ENCODE measurements at regions not wholly inside any gene's neighbourhood (a gene's known extent, or its start where the extent isn't known, plus 50 kb on each side); places are given as distances from the start of the nearest gene placed in this dataset.
A peak's percentile ranks its signal among the peaks of the same experiment; 100 is the strongest.

GRCh38 chr5:68376935-68377334 is 161.4 kb downstream of the PIK3R1 start:
- Histone ChIP-seq H3K27ac (ENCODE audit: low read depth) (no peak overlapping the region), H3K4me2 (no peak overlapping the region)

More at GRCh38 chr5:68376935-68377334, 161.4 kb downstream of the PIK3R1 start:
- no peaks in the 10 kb centered on the region for H3K27me3 ChIP-seq (ENCODE audit: insufficient read depth)
- no peak for DNase-seq (ENCODE audit: low spot score)
- TF ChIP-seq CTCF (conservative IDR thresholded peaks at IDR 0.05; ENCODE audit: low read depth in 2 of 2) (no peak), NANOG (IDR thresholded peaks at IDR 0.05; ENCODE audit: borderline replicate concordance) (no peak), ZNF331 (CRISPR knock-in tag; IDR thresholded peaks at IDR 0.05; ENCODE audit: low read depth) (no peak), JUNB (IDR thresholded peaks at IDR 0.05; ENCODE audit: unreplicated experiment) (no peak), EZH2phosphoT487 (IDR thresholded peaks at IDR 0.05; ENCODE audit: unreplicated experiment) (no peak), POLR2AphosphoS5 (IDR thresholded peaks at IDR 0.05; ENCODE audit: low read depth) (no peak), EZH2 (IDR thresholded peaks at IDR 0.05; ENCODE audit: low read depth, unreplicated experiment) (no peak), ZNF114 (CRISPR knock-in tag; IDR thresholded peaks at IDR 0.05) (no peak), CREB1 (CRISPR knock-in tag; IDR thresholded peaks at IDR 0.05; ENCODE audit: low read depth) (no peak), STAT1 (IDR thresholded peaks at IDR 0.05; ENCODE audit: unreplicated experiment) (no peak)
- TF ChIP-seq, protein P1, sequence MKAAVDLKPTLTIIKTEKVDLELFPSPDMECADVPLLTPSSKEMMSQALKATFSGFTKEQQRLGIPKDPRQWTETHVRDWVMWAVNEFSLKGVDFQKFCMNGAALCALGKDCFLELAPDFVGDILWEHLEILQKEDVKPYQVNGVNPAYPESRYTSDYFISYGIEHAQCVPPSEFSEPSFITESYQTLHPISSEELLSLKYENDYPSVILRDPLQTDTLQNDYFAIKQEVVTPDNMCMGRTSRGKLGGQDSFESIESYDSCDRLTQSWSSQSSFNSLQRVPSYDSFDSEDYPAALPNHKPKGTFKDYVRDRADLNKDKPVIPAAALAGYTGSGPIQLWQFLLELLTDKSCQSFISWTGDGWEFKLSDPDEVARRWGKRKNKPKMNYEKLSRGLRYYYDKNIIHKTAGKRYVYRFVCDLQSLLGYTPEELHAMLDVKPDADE (IDR thresholded peaks at IDR 0.05) = no peak
- TF ChIP-seq, protein P2, sequence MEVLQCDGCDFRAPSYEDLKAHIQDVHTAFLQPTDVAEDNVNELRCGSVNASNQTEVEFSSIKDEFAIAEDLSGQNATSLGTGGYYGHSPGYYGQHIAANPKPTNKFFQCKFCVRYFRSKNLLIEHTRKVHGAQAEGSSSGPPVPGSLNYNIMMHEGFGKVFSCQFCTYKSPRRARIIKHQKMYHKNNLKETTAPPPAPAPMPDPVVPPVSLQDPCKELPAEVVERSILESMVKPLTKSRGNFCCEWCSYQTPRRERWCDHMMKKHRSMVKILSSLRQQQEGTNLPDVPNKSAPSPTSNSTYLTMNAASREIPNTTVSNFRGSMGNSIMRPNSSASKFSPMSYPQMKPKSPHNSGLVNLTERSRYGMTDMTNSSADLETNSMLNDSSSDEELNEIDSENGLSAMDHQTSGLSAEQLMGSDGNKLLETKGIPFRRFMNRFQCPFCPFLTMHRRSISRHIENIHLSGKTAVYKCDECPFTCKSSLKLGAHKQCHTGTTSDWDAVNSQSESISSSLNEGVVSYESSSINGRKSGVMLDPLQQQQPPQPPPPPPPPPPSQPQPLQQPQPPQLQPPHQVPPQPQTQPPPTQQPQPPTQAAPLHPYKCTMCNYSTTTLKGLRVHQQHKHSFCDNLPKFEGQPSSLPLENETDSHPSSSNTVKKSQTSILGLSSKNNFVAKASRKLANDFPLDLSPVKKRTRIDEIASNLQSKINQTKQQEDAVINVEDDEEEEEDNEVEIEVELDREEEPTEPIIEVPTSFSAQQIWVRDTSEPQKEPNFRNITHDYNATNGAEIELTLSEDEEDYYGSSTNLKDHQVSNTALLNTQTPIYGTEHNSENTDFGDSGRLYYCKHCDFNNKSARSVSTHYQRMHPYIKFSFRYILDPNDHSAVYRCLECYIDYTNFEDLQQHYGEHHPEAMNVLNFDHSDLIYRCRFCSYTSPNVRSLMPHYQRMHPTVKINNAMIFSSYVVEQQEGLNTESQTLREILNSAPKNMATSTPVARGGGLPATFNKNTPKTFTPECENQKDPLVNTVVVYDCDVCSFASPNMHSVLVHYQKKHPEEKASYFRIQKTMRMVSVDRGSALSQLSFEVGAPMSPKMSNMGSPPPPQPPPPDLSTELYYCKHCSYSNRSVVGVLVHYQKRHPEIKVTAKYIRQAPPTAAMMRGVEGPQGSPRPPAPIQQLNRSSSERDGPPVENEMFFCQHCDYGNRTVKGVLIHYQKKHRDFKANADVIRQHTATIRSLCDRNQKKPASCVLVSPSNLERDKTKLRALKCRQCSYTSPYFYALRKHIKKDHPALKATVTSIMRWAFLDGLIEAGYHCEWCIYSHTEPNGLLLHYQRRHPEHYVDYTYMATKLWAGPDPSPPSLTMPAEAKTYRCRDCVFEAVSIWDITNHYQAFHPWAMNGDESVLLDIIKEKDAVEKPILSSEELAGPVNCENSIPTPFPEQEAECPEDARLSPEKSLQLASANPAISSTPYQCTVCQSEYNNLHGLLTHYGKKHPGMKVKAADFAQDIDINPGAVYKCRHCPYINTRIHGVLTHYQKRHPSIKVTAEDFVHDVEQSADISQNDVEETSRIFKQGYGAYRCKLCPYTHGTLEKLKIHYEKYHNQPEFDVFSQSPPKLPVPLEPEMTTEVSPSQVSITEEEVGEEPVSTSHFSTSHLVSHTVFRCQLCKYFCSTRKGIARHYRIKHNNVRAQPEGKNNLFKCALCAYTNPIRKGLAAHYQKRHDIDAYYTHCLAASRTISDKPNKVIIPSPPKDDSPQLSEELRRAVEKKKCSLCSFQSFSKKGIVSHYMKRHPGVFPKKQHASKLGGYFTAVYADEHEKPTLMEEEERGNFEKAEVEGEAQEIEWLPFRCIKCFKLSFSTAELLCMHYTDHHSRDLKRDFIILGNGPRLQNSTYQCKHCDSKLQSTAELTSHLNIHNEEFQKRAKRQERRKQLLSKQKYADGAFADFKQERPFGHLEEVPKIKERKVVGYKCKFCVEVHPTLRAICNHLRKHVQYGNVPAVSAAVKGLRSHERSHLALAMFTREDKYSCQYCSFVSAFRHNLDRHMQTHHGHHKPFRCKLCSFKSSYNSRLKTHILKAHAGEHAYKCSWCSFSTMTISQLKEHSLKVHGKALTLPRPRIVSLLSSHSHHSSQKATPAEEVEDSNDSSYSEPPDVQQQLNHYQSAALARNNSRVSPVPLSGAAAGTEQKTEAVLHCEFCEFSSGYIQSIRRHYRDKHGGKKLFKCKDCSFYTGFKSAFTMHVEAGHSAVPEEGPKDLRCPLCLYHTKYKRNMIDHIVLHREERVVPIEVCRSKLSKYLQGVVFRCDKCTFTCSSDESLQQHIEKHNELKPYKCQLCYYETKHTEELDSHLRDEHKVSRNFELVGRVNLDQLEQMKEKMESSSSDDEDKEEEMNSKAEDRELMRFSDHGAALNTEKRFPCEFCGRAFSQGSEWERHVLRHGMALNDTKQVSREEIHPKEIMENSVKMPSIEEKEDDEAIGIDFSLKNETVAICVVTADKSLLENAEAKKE (CRISPR knock-in tag; IDR thresholded peaks at IDR 0.05) = no peak
- TF ChIP-seq, protein P3, sequence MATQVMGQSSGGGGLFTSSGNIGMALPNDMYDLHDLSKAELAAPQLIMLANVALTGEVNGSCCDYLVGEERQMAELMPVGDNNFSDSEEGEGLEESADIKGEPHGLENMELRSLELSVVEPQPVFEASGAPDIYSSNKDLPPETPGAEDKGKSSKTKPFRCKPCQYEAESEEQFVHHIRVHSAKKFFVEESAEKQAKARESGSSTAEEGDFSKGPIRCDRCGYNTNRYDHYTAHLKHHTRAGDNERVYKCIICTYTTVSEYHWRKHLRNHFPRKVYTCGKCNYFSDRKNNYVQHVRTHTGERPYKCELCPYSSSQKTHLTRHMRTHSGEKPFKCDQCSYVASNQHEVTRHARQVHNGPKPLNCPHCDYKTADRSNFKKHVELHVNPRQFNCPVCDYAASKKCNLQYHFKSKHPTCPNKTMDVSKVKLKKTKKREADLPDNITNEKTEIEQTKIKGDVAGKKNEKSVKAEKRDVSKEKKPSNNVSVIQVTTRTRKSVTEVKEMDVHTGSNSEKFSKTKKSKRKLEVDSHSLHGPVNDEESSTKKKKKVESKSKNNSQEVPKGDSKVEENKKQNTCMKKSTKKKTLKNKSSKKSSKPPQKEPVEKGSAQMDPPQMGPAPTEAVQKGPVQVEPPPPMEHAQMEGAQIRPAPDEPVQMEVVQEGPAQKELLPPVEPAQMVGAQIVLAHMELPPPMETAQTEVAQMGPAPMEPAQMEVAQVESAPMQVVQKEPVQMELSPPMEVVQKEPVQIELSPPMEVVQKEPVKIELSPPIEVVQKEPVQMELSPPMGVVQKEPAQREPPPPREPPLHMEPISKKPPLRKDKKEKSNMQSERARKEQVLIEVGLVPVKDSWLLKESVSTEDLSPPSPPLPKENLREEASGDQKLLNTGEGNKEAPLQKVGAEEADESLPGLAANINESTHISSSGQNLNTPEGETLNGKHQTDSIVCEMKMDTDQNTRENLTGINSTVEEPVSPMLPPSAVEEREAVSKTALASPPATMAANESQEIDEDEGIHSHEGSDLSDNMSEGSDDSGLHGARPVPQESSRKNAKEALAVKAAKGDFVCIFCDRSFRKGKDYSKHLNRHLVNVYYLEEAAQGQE (IDR thresholded peaks at IDR 0.05; ENCODE audit: unreplicated experiment) = no peak
- Mint-ChIP-seq H3K27ac (no peak overlapping the region), H3K4me3 (no peak overlapping the region), H3K27me3 (ENCODE audit: insufficient read depth, low read depth, poor library complexity) (peaks cover 4% of the 10 kb centered on the region), H3K4me1 (peaks cover 10% of the 10 kb centered on the region), H3K9me3 (no peaks in the 10 kb centered on the region), H3K36me3 (ENCODE audit: low read depth) (no peaks in the 10 kb centered on the region)
- no peak overlapping the region for H3K4me3 ChIP-seq
- ATAC-seq = no peak
- peaks cover 12% of the 10 kb centered on the region; the same call in 1 of the 2 replicates for H3K4me1 ChIP-seq (ENCODE audit: insufficient read depth)
- H3K9me2 ChIP-seq (ENCODE audit: insufficient read depth) = peaks cover 15% of the 10 kb centered on the region
- H3K79me2 ChIP-seq (replicated peaks; ENCODE audit: insufficient read depth) = no peaks in the 10 kb centered on the region
- no peaks in the 10 kb centered on the region for H4K20me1 ChIP-seq (replicated peaks; ENCODE audit: insufficient read depth)
- H3F3A ChIP-seq (replicated peaks; ENCODE audit: low read depth) = 0 out of 2 replicates have a peak, but pooled peaks cover 3% of the 10 kb centered on the region
- H3K36me3 ChIP-seq (ENCODE audit: insufficient read depth) = no peaks in the 10 kb centered on the region
- H2AFZ ChIP-seq = peak overlapping the region; percentile 56; the same call in 1 of the 2 replicates

All from GM23338 (cell line).